ENCODE measurements at regions not wholly inside any gene's neighbourhood (a gene's known extent, or its start where the extent isn't known, plus 50 kb on each side); places are given as distances from the start of the nearest gene placed in this dataset.

DNA sequence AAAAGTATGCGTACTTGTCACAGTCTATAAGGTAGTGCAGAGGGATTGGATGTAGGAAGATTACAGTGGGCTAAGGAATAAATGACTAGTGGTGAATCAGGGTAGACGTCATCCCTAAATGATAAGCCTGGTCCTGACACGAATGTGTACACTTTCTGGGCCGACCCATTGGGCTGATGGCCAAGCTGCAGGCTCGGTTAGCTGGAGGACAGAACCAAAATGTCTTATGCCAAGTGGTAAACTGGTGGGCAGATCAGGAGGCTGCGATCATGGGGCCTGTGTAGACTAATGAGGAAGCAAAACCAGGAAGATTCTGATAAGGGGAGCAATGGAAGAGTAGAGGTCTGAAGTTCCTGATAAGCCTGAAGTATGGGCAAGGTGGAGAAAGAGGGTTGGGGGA lies 272.8 kb upstream of the GATB start:
- TF ChIP-seq, protein P1, sequence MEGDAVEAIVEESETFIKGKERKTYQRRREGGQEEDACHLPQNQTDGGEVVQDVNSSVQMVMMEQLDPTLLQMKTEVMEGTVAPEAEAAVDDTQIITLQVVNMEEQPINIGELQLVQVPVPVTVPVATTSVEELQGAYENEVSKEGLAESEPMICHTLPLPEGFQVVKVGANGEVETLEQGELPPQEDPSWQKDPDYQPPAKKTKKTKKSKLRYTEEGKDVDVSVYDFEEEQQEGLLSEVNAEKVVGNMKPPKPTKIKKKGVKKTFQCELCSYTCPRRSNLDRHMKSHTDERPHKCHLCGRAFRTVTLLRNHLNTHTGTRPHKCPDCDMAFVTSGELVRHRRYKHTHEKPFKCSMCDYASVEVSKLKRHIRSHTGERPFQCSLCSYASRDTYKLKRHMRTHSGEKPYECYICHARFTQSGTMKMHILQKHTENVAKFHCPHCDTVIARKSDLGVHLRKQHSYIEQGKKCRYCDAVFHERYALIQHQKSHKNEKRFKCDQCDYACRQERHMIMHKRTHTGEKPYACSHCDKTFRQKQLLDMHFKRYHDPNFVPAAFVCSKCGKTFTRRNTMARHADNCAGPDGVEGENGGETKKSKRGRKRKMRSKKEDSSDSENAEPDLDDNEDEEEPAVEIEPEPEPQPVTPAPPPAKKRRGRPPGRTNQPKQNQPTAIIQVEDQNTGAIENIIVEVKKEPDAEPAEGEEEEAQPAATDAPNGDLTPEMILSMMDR (tag by site-specific recombination; IDR thresholded peaks at IDR 0.05): no peak
- TF ChIP-seq, protein P2, sequence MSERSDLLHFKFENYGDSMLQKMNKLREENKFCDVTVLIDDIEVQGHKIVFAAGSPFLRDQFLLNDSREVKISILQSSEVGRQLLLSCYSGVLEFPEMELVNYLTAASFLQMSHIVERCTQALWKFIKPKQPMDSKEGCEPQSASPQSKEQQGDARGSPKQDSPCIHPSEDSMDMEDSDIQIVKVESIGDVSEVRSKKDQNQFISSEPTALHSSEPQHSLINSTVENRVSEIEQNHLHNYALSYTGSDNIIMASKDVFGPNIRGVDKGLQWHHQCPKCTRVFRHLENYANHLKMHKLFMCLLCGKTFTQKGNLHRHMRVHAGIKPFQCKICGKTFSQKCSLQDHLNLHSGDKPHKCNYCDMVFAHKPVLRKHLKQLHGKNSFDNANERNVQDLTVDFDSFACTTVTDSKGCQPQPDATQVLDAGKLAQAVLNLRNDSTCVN (tag by site-specific recombination; optimal IDR thresholded peaks at IDR 0.05): no peak
- TF ChIP-seq, protein P3, sequence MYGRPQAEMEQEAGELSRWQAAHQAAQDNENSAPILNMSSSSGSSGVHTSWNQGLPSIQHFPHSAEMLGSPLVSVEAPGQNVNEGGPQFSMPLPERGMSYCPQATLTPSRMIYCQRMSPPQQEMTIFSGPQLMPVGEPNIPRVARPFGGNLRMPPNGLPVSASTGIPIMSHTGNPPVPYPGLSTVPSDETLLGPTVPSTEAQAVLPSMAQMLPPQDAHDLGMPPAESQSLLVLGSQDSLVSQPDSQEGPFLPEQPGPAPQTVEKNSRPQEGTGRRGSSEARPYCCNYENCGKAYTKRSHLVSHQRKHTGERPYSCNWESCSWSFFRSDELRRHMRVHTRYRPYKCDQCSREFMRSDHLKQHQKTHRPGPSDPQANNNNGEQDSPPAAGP (tag by site-specific recombination; IDR thresholded peaks at IDR 0.05): no peak
- TF ChIP-seq, protein P4, sequence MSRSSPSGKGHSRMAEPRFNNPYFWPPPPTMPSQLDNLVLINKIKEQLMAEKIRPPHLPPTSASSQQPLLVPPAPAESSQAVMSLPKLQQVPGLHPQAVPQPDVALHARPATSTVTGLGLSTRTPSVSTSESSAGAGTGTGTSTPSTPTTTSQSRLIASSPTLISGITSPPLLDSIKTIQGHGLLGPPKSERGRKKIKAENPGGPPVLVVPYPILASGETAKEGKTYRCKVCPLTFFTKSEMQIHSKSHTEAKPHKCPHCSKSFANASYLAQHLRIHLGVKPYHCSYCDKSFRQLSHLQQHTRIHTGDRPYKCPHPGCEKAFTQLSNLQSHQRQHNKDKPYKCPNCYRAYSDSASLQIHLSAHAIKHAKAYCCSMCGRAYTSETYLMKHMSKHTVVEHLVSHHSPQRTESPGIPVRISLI (tag by site-specific recombination; IDR thresholded peaks at IDR 0.05): no peak
- TF ChIP-seq ZNF341 (tag by site-specific recombination; IDR thresholded peaks at IDR 0.05; ENCODE audit: low read depth) (no peak), YY1 (tag by site-specific recombination; IDR thresholded peaks at IDR 0.05) (no peak), ZNF660 (tag by site-specific recombination; IDR thresholded peaks at IDR 0.05) (no peak), ZNF701 (tag by site-specific recombination; IDR thresholded peaks at IDR 0.05) (no peak), ZNF121 (tag by site-specific recombination; IDR thresholded peaks at IDR 0.05) (no peak)
- TF ChIP-seq, protein P5, sequence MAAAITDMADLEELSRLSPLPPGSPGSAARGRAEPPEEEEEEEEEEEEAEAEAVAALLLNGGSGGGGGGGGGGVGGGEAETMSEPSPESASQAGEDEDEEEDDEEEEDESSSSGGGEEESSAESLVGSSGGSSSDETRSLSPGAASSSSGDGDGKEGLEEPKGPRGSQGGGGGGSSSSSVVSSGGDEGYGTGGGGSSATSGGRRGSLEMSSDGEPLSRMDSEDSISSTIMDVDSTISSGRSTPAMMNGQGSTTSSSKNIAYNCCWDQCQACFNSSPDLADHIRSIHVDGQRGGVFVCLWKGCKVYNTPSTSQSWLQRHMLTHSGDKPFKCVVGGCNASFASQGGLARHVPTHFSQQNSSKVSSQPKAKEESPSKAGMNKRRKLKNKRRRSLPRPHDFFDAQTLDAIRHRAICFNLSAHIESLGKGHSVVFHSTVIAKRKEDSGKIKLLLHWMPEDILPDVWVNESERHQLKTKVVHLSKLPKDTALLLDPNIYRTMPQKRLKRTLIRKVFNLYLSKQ (tag by site-specific recombination; IDR thresholded peaks at IDR 0.05; ENCODE audit: borderline replicate concordance): no peak
- TF ChIP-seq, protein P6, sequence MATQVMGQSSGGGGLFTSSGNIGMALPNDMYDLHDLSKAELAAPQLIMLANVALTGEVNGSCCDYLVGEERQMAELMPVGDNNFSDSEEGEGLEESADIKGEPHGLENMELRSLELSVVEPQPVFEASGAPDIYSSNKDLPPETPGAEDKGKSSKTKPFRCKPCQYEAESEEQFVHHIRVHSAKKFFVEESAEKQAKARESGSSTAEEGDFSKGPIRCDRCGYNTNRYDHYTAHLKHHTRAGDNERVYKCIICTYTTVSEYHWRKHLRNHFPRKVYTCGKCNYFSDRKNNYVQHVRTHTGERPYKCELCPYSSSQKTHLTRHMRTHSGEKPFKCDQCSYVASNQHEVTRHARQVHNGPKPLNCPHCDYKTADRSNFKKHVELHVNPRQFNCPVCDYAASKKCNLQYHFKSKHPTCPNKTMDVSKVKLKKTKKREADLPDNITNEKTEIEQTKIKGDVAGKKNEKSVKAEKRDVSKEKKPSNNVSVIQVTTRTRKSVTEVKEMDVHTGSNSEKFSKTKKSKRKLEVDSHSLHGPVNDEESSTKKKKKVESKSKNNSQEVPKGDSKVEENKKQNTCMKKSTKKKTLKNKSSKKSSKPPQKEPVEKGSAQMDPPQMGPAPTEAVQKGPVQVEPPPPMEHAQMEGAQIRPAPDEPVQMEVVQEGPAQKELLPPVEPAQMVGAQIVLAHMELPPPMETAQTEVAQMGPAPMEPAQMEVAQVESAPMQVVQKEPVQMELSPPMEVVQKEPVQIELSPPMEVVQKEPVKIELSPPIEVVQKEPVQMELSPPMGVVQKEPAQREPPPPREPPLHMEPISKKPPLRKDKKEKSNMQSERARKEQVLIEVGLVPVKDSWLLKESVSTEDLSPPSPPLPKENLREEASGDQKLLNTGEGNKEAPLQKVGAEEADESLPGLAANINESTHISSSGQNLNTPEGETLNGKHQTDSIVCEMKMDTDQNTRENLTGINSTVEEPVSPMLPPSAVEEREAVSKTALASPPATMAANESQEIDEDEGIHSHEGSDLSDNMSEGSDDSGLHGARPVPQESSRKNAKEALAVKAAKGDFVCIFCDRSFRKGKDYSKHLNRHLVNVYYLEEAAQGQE (tag by site-specific recombination; IDR thresholded peaks at IDR 0.05): no peak
